OCI-LY7 (cell line): ENCODE measurements at regions not wholly inside any gene's neighbourhood (a gene's known extent, or its start where the extent isn't known, plus 50 kb on each side); places are given as distances from the start of the nearest gene placed in this dataset.

Experiments used
- EZH2phosphoT487 ChIP-seq: fragments of 200-600 bp; sonication (generic); IDR thresholded peaks from 2 replicates; pipeline ENCODE4 v1.6.1; 2018; ENCODE audit warnings: low read depth, borderline replicate concordance, mild to moderate bottlenecking, mixed run types, antibody characterized with exemption, low read length, moderate library complexity, mixed read lengths
- TF ChIP-seq, protein P1 (sequence below): fragments of 200-600 bp; sonication (generic); conservative IDR thresholded peaks from 2 replicates; pipeline ENCODE4 v1.5.1; 2014; ENCODE audit warnings: mild to moderate bottlenecking, antibody characterized with exemption, low read length, moderate library complexity, mixed read lengths

DNA sequence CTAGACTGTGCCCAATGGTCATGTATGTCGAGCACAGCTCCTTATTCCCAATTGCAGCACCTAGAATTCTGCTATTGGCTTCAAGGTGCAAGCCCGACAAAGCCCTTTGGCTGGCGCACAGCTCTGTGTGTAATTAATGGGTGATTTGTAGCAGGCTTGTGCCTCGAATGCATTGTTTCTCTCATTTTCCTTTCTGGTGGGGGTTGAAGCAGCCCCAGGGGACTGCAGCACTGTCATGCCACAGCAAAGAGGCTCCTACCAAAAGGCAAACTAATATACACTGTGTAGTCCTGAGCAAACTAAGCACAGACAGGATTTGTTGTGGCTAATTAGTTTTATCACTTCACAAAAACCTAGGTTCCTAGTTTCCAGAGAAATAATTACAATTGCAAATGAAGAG lies 898.7 kb downstream of the UQCRFS1 start:
- TF ChIP-seq, protein P1, sequence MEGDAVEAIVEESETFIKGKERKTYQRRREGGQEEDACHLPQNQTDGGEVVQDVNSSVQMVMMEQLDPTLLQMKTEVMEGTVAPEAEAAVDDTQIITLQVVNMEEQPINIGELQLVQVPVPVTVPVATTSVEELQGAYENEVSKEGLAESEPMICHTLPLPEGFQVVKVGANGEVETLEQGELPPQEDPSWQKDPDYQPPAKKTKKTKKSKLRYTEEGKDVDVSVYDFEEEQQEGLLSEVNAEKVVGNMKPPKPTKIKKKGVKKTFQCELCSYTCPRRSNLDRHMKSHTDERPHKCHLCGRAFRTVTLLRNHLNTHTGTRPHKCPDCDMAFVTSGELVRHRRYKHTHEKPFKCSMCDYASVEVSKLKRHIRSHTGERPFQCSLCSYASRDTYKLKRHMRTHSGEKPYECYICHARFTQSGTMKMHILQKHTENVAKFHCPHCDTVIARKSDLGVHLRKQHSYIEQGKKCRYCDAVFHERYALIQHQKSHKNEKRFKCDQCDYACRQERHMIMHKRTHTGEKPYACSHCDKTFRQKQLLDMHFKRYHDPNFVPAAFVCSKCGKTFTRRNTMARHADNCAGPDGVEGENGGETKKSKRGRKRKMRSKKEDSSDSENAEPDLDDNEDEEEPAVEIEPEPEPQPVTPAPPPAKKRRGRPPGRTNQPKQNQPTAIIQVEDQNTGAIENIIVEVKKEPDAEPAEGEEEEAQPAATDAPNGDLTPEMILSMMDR = no peak
- TF ChIP-seq EZH2phosphoT487 = no peak
